ENCODE measurements at regions not wholly inside any gene's neighbourhood (a gene's known extent, or its start where the extent isn't known, plus 50 kb on each side); places are given as distances from the start of the nearest gene placed in this dataset.

GRCh38 chr10:121189066-121189465 lies 337.9 kb downstream of the WDR11 start:
- H3K36me3 ChIP-seq, result no peaks in the 10 kb centered on the region
- 70 to 86% (median 76%) methylated on average over 7 of the region's 7 CpGs for WGBS, 5 donors
- TF ChIP-seq POLR2A (IDR thresholded peaks at IDR 0.05) (no peak), CTCF (IDR thresholded peaks at IDR 0.05 in 8 of 11, conservative IDR thresholded peaks at IDR 0.05 in 3 of 11) (no peak), POLR2AphosphoS5 (IDR thresholded peaks at IDR 0.05) (no peak)
- no peaks in the 10 kb centered on the region for H3K27me3 ChIP-seq (replicated peaks in 1 of 7)
- H3K4me1 ChIP-seq, result no peaks in the 10 kb centered on the region
- intact Hi-C loops (cut with DNase I; ENCODE audit: low total_unique reads), result no loop called here
- H3K27ac ChIP-seq, result no peak overlapping the region
- no peak overlapping the region for H3K4me3 ChIP-seq
- DNase-seq, result no peak
- no peaks in the 10 kb centered on the region for H3K9me3 ChIP-seq

- Histone ChIP-seq H3K4me3 (no peak overlapping the region), H3K4me1 (no peaks in the 10 kb centered on the region), H3K27ac (no peak overlapping the region), H3K27me3 (replicated peaks in 1 of 7) (peaks cover 0 to 5% (median 0%) of the 10 kb centered on the region in 7 donors), H3K9me3 (no peaks in the 10 kb centered on the region), H3K36me3 (no peaks in the 10 kb centered on the region)
- no peak for DNase-seq
- intact Hi-C loops (cut with DNase I; ENCODE audit: low total_unique reads), result no loop called here
- TF ChIP-seq POLR2A (IDR thresholded peaks at IDR 0.05), result no peak
- TF ChIP-seq CTCF (IDR thresholded peaks at IDR 0.05 in 8 of 11, conservative IDR thresholded peaks at IDR 0.05 in 3 of 11), result no peak
- no peak for TF ChIP-seq POLR2AphosphoS5 (IDR thresholded peaks at IDR 0.05)
- 70 to 74% (median 72%) methylated on average over 9 to 10 of the region's 10 CpGs for WGBS, 5 donors
These were observed 343.7 kb downstream of the WDR11 start for GRCh38 chr10:121194696-121195523.

GRCh38 chr10:121195524-121195910 lies 344.4 kb downstream of the WDR11 start:
- Histone ChIP-seq H3K27me3 (replicated peaks in 1 of 7) (peaks cover 0 to 5% (median 0%) of the 10 kb centered on the region in 7 donors), H3K4me1 (no peaks in the 10 kb centered on the region), H3K27ac (no peak overlapping the region), H3K9me3 (no peaks in the 10 kb centered on the region), H3K4me3 (no peak overlapping the region), H3K36me3 (no peaks in the 10 kb centered on the region)
- TF ChIP-seq POLR2AphosphoS5 (IDR thresholded peaks at IDR 0.05) (no peak), POLR2A (IDR thresholded peaks at IDR 0.05) (no peak), CTCF (IDR thresholded peaks at IDR 0.05 in 8 of 11, conservative IDR thresholded peaks at IDR 0.05 in 3 of 11) (no peak)
- DNase-seq, result no peak
- intact Hi-C loops (cut with DNase I; ENCODE audit: low total_unique reads), result no loop called here
- WGBS, 5 donors, result 60 to 67% (median 61%) methylated on average over 8 of the region's 8 CpGs

GRCh38 chr10:121199081-121199480 lies 347.9 kb downstream of the WDR11 start:
- H3K9me3 ChIP-seq, result no peaks in the 10 kb centered on the region
- no peak overlapping the region for H3K27ac ChIP-seq
- H3K27me3 ChIP-seq (replicated peaks in 1 of 7), result peaks cover 0 to 5% (median 0%) of the 10 kb centered on the region in 7 donors
- no peaks in the 10 kb centered on the region for H3K4me1 ChIP-seq
- H3K4me3 ChIP-seq, result no peak overlapping the region
- H3K36me3 ChIP-seq, result no peaks in the 10 kb centered on the region
- DNase-seq, result no peak
- intact Hi-C loops (cut with DNase I; ENCODE audit: low total_unique reads), result no loop called here
- no peak for TF ChIP-seq POLR2AphosphoS5 (IDR thresholded peaks at IDR 0.05)
- TF ChIP-seq POLR2A (IDR thresholded peaks at IDR 0.05), result no peak
- TF ChIP-seq CTCF (IDR thresholded peaks at IDR 0.05 in 8 of 11, conservative IDR thresholded peaks at IDR 0.05 in 3 of 11), result no peak
